Adrenal gland (tissue), 5 donors: ENCODE measurements at regions not wholly inside any gene's neighbourhood (a gene's known extent, or its start where the extent isn't known, plus 50 kb on each side); places are given as distances from the start of the nearest gene placed in this dataset.

Experiments
- CTCF ChIP-seq, 6 experiments: fragments of 450-650 bp in 4 of 6; fragments of 200-600 bp in 2 of 6; sonication (generic) in 1 of 6; IDR thresholded peaks; 1 replicate in 5 of 6; 2 replicates in 1 of 6; pipeline versions ENCODE4 v1.5.1 to v1.8.0; 2016 to 2021; ENCODE audit warnings: antibody characterized with exemption in 6 of 6, mild to moderate bottlenecking in 2 of 6, moderate library complexity in 1 of 6
- POLR2A ChIP-seq, 2 donors: fragments of 450-650 bp; IDR thresholded peaks; one replicate each; pipeline ENCODE4 v1.6.1; 2017; ENCODE audit warnings: antibody characterized with exemption in 2 of 2, mild to moderate bottlenecking in 2 of 2, moderate library complexity in 1 of 2
- donor health status: DM: no; HTN: no; CAD: no.

- TF ChIP-seq CTCF (IDR thresholded peaks at IDR 0.05) (no peak), POLR2A (IDR thresholded peaks at IDR 0.05) (no peak)
Observed at GRCh38 chr12:46451276-46452021, 78.9 kb upstream of the SLC38A2 start.
